ENCODE measurements at regions not wholly inside any gene's neighbourhood (a gene's known extent, or its start where the extent isn't known, plus 50 kb on each side); places are given as distances from the start of the nearest gene placed in this dataset.
"Not testable (repeated sequence)": the region's sequence is repeated elsewhere in the genome, so short reads cannot be mapped to it uniquely, and the experiment has no call there.

DNA sequence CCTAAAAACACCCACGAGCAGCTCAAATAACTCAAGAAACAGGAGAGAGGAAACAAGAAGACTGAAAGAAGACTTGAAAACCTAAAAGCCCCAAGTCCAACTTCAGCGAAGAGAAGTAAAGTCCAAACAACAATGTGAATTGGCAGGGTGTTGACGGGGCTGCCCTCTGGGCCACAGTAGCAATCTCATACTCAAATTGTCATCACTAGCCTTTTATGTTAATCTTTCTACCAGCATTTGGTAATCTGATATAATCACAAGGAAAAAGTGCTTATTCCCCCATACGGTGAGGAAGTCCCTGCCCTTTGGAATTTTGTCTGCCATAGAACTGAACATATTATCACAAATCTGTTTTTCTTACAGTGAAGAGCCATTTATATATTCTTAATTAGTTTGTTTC is 51.5 kb upstream of the IFNE start:
- no peak for DNase-seq

DNA sequence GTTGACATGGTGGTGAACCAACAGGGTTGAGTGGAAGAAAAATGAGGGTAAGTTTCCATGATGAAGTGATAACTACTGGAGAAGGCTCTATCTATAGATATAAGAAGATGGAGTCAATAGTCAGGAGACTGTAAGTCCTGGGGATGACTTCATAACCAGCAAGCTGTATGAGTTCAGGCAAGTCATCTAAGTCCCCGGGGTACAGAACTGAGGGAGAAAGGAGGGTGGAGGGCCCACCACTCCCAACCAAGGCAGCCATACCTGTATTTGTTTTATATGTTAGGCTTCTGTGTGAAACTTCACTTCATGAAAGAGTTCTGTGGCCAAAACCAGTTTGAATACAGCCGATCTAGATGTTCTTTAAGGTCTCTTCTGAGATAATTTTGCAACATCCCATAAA is 53.3 kb upstream of the IFNE start:
- no peak for DNase-seq

DNA sequence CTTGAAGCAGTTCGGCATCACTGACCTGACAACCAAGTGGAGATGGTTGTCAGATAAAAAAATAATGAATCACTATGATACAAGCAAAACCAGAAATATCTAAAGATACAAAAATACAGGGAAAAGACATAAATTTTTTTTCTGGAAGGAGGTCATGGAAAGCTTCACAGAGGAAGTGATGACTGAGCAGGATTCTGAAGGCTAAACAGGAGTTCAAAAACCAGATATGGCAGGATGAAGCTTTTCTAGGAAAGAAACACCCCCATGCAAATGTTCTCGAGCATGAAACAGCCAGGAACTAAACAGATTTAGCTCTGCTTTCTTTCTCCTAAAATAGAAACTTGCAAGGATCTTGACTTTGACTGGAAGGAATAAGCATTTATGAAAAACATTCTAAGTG is 60.7 kb upstream of the IFNE start:
- DNase-seq: no peak

DNA sequence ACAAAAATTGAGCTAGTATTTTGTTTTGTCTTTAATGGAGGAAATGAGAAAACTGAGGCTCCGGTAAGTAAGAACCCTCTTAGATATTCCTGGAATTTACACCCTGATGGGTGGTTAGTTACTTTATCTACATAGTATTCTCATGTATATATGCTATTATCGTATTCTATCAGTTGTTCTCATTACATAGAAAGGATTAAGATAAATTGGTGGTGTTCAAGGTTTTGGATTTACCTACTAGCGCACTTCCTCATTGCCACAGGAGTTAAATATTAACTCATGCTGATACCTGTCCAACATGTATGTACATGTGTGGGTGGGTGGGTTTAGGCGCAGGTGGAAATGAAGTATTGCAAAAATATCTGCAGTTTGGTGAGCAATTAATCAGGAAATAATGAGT is 61.1 kb upstream of the IFNE start:
- DNase-seq: no peak

DNA sequence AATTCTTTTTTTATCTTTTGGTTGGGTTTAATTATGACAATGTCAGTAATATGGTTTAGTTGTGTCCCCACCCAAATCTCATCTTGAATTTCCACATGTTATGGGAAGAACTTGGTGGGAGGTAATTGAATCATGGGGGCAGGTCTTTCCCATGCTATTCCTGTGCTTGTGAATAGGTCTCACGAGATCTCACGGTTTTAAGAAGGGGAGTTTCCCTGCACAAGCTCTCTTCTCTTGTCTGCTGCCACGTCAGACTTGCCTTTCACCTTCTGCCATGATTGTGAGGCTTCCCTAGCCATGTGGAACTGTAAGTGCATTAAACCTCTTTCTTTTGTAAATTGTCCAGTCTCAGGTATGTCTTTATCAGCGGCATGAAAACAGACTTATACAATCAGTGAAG is 61.7 kb upstream of the IFNE start:
- not testable (repeated sequence) for DNase-seq

DNA sequence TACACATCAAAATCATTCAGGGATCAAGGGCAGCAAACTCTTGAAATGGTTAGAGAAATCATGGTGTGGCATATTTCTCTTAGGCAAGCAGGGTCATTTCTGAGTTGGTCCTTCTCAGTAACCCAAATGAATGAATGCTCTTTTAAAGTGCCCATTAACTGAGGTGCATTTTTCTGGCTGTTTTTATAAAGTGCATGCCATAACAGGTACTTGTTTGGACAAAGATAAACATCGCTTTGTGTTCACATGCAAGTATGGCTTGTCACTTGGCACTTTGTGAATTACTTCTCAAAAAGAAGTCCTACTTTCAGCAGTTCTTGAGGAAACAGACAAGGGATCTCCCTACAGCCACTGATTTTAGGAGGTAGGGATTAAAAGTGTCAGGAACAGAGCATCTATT is 64.8 kb upstream of the IFNE start:
- no peak for DNase-seq

DNA sequence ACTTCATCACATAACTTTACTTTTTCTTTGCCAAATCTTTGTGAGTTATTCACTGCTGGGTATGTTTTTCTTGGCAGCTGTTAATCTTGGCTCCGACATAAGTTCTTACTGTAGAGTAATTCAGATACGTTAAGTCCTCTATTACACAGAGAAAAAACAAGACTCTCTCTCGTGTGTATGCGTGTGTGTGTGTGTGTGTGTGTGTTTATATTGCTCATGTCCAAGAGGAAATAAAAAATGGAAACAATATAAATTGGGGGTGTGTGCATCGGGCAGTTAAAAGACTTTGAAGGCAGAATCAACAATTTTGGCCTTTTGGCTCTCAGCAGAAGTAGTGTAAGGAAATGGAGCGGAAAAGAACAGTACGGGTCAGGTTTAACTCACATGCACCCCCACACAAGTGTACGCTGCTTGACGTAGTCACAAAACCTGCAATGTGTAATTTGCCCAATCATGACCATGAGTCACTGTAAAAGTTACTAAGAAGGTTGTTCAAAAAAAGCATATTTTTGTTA is 67.2 kb upstream of the IFNE start:
- no peak for DNase-seq

DNA sequence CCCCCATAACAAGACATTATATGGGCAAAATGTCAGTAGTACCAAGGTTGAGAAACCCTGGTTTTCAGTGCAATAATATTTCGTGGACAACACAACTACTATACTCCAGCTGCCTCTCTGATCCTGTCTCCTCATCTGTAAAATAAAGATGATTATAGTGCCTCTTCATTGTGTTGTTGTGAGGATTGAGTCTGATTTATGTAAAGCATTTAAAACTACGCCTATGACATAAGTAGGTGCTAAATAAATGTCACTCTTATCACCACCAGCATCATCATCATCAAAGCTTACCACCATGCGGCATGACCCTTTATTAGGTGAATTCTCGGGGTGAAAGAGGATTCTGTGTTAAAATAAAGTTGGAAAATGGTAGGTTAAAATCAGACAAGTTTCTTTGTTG is 67.8 kb upstream of the IFNE start:
- DNase-seq: no peak

DNA sequence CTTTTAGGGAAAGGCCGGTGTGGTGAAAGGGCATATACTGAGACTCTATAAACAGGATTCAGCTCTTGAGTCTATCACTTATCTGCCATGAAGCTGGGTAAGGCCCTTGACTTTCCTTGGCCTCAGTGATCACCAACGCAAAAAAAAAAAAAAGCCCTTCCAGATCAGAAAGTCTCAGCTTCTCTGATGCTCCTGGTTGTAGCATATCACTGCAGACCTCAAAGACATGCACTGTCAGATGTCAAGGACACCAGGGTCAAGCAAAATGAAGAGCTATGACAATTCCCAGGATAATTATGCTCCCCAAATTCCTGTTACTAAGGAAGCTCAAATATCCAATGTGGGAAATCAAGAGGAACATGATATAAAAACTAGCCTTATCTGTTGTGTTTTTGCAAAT is 68.3 kb upstream of the IFNE start:
- DNase-seq: no peak

DNA sequence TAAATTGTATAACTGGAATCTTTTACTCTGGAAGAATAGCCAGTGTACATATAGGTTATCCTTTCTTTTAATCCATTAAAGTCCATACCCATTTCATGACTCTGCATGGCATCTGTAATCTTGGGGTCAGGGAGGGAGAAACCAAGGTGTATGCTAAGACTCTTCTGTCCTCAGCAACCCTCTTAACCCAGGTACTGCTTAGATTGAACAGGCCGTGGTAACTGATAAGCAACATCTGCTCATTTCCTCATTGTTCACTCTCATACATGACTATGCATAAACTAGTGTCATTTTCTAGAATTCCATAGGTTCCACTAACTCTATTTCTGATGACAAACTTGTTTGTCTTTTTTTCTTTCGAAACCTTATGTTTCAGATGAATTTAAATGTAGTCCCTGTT is 69.3 kb upstream of the IFNE start:
- no peak for DNase-seq

DNA sequence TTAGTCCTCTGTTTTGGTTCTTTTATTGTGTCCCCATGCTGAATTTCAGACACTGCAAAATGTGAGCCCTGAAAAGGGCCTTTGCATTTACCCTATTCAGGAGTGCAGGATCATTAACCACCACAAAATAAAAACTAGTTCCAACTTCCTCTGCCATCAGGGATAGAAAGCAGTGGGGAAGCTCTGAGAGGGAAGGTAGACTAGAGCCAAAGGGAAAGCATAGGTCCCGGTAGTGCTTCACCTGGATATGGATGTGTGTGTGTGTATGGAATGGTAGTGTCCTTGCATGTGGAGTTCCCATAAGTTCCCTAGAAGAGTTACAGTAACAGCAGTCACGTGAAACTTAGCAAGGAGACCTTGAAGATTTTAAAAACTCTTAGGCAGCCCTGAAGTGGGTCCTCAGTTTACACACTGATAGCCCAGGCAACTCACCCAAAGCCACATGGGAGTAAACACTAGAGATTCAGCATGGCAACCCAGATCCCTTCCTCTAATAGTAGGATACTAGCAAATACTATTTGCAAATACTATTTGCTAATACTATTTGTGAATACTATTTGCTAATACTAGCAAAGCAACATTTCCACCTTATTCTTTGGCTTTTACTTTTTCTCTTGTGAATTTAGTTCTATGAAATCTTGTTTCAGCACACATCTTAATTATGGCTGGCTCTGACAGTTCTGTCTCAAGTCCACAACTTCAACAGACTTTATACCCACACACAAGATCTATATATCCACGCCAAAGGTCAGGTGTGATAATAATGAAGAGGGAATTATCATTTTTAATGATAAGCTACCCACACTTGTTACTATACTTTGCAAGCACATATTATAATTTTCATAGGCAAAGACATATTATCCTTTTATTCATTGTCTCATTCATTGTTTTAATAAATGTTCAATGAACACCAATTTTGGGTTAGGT is 70.4 kb upstream of the IFNE start:
- no peak for DNase-seq

DNA sequence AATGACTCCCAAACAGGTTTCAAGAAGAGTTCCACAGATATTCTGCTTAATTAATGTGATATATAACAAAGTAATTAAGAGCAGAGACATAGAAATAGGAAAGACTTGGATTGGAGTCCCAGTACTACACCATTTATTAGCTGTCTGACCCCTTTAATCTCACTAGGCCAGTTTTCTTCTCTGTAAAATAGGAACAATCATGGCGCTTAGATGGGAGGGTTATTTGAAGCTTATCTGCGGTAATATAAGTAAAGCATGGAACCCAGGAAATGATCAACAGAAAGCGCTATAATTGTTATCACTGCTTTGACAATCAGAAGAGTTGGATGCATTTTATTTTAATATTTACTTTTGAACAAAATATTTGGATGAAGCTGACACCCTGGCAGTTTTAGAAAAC is 71.3 kb upstream of the IFNE start:
- no peak for DNase-seq

DNA sequence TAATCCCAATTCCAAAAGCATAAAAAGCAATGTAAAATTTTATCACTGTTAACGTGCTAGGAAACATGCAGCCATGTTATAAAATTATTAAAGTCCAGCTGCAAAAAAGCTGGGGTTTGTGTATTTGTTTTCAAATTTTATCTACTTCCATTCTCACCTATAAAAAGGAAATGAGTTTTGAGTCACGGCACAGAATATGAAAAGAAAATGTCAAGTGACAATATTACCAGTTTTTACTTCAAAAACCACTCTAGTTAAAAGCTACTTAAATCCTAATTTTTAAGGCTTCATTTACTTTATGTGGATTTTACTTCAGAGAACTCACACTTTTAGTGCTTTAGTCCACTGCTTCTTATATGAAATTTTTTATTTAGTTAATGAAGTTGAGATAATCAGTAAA is 72.7 kb upstream of the IFNE start:
- no peak for DNase-seq

DNA sequence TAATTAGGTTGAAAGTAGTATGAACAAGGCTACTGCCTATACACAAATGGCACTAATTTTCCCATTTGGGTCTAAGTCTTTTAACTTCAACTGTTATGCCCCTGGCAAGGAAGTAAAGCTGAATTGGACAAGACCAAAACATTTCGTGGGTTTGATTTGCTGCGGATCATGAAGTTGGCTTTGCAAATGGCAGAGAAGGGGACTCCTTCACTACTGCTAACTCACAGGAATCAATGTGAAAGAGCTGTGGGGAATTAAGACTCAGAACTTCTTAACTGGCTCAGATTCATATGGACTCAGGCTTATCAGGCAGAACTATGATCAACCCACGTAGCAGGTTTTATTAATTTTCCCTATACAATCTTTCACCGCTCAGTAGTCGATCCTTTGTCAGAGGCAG is 73.8 kb upstream of the IFNE start:
- no peak for DNase-seq

DNA sequence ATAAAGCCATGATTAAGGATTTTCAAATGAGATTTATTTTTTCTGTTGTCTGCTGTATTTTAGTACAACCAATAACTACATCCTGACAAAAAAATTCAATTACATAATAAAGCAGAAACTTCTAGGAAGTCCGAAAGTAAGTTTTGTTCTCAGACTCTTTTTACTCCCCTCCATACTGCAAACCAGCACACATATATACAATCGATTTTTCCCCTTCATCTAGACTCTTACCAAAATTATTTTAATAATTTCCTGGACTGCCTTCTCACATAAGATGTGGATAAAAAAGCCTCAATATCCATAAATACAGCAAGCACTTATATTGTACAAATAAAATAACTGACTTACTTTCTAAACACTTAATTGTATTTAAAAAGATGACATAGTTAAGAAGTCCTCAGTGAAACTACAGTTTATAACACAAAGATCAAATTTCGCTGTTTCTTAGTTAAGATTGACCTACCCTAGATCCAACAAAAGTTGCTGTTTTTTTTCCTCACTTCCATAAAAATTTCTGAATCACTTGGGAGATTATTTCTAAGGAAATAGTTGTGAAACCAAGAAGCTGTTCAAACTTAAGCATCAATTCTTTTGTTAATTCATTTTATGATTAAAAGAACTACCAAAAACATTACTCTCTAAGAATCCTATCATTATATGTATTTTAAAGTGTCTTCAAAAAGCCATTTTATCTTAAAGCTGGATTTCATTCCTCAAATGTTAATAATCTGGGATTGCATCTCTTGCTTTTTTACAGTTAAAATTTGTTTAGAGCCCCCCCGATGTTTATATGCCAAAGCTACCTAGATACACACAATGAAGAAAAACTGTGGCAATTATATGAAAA is 74.7 kb upstream of the IFNE start:
- DNase-seq: no peak

DNA sequence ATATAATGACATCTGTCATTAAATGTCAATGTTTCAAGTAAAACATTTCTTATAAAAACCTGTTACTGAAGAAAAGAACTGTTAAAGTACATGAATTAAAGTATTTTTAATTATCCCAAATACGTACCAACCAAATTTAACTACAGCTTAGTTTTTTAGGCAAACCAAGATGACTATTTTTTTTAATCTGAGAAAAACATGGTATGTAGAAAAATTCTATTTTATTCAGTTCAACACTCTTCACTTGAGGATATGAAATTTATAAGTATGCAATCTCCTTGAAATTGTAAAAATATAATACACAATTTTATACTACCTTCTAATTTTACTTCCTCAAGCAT is 75.3 kb upstream of the IFNE start:
- no peak for DNase-seq

DNA sequence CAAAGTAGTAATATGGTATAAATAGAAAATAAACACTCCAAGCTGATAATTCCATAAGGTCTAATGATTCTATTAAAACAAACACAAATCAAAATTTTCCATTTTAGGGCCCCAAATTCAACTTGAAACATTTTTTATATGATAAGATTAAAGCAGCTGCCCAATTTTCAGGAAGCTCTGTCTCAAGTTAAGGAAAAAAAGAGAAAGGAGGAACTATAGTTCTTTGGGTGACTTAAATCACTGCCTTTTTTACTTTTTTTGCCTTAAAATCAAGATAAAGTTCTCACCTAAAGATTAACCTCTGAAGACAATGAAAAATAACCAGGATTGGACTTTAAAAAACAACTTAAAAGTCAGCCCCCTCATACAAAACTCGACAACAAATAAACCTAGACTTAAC is 76.0 kb upstream of the IFNE start:
- DNase-seq: no peak

DNA sequence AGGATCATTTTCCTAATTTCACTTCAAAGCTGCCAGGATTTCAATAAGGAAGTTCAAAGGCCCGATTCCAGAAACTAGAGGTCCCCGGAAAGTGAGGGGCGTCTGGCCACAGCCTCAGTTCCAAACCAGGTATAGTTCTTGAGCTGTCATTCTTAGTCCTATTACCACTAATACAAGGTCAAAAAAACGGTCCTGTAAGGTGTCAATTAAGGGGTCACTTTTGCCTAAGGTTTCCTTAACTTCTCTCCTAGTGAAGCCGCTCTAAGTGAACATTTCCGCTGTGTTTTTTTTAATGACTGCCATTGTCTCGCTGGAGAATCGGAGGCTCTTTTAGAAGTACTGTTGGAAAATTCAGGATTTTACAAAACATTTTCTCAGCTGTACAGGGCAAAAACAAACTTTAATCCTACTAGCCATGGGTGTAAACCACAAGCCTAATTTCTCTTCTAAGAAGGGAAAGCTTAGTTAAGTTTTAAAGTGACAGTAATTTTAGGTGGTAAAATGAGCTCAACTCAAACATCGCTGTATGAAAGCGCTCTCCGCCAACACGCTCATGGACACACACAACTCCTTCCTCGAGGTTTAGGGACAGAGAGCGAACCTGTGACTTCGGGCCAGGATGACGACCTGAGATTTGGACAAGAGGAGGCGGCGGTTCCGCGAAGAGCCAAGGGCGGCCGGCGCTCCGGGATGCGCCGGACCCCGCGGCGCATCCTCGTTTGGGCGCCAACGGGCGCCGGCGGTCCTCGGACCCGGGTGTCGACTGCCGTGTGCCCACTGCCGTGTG is 76.7 kb upstream of the IFNE start:
- DNase-seq: peak; percentile 12

DNA sequence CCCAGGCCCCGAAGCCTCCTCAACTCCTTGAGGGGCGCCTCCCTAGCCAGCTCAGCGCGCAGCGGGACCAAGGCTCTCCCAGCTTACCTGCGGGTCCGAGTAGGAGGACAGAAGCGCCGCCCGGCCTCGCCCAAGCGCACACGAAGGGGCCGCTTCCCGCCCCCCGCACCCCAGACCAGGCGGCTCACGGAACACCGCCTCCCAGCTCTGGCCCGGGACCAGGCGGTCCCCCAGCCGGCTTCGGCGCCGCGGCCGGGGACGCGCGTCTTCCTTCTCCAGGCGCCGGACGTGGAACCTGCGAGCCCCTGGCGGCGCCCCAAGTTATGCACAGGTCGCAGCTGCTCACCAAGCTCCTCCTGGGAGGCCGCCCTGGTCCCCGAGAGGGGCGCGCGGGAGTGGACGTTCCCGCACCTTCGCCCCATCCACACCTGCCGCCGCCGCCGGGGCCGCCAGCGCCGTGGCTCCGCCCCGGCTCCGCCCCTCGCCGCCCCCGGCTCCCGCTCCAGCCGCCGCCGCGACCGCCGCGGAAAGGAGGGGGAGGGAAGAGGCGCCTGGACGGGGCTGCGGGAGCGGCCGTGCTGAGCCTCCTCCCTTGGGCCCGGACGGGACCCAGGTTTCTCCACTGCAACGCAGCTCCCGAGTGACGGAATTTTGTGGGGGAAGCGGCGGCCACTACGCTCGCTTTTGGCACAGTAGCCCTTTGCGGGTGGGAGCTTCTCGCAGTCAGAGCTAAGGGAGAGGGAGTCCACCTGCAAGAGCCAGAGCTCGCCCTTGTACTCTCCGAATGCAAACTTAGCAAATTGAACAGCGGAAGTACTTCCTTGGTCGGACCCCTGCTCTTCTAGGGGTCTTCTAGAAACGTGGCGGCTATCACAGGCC is 77.5 kb upstream of the IFNE start:
- peak; percentile 53 for DNase-seq

DNA sequence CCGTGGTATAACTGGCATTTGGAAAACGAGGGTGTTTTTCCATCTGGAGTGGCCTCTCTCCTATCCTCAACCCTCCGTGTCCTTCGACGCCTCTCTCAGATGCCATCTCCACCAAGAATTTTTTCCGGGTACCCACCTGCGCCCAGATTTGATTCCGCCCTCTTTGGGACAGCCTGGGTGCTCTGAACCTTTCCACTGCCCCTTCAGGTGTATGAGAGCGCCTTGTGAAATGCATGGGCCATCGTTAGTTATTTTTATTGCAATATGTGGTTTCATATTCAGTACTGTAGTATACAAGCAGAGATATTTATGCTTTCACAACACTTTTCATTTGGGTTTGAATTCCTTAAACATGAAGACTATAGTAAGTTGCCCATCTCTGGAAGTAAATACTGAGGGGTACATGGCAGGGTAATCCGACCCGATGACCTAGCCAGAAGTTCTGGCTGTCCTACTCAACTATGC is 78.2 kb upstream of the IFNE start:
- no peak for DNase-seq

DNA sequence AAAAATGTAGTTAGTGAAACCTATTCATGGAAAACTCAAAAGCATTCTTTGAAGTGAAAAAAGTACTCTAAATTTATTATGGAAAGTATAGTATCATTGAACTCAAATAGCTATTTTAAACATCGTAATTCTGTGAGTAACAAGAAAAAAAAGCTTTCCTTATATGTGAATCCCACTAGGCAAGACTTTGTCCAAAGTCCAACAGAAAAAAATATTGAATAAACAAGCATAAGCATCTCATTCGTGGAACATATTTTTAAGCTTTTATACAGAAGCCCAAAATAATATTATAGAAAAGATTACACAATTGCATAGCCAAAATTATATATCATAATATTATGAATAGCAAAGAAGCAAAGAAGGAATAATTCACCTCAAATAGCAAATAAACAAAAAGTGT is 79.4 kb upstream of the IFNE start:
- no peak for DNase-seq

DNA sequence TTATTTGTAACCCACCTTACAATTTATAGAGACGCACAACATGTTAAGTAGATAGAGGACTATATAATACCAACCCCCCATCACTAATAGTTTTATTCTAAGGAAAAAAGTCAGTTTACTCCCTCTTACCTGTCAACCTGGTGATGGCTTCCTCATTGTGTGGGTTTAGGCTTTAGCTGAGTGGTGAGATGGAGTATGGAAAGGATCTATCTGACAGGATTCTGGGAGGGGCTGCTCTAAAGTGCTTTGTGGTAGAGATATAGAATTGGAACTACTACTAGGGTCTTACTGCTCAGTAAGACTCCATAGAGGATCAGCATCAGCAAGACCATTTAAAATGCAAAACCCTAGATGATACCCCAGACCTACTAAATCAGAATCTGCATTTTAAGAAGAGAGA is 82.1 kb upstream of the IFNE start:
- no peak for DNase-seq
